ENCODE measurements at regions not wholly inside any gene's neighbourhood (a gene's known extent, or its start where the extent isn't known, plus 50 kb on each side); places are given as distances from the start of the nearest gene placed in this dataset.

GRCh38 chr1:29698033-29698432 lies 461.7 kb downstream of the PTPRU start:
- peak; percentile 29 to 66 for TF ChIP-seq RAD21 (IDR thresholded peaks at IDR 0.05)
- no peak for TF ChIP-seq MAX (IDR thresholded peaks at IDR 0.05)
- no peak for TF ChIP-seq REST (IDR thresholded peaks at IDR 0.05)
- TF ChIP-seq HNF4A (conservative IDR thresholded peaks at IDR 0.05), result no peak
- peak; percentile 28 for TF ChIP-seq CTCF (IDR thresholded peaks at IDR 0.05; ENCODE audit: low read depth, low read length, missing input control)
- no peak for TF ChIP-seq EGR1 (IDR thresholded peaks at IDR 0.05; ENCODE audit: low read depth in 2 of 2)
- TF ChIP-seq RXRA (IDR thresholded peaks at IDR 0.05), result no peak
- TF ChIP-seq FOXA2 (IDR thresholded peaks at IDR 0.05), result no peak
- TF ChIP-seq HNF4G (IDR thresholded peaks at IDR 0.05), result no peak
- TF ChIP-seq NR2F2 (IDR thresholded peaks at IDR 0.05), result no peak
- no peak for TF ChIP-seq ZBTB33 (IDR thresholded peaks at IDR 0.05)
- no peak for TF ChIP-seq JUND (IDR thresholded peaks at IDR 0.05)
- TF ChIP-seq YY1 (IDR thresholded peaks at IDR 0.05), result no peak
- Histone ChIP-seq H3K36me3 (ENCODE audit: control insufficient read depth in 4 of 4, insufficient read depth in 3 of 4, low read depth in 1 of 4, low read length in 3 of 4) (no peaks in the 10 kb centered on the region), H3K27ac (ENCODE audit: low read depth in 1 of 2, low read length in 2 of 2) (no peak overlapping the region), H3K4me3 (ENCODE audit: low read depth in 1 of 3, low read length in 3 of 3) (no peak overlapping the region), H3K27me3 (ENCODE audit: control insufficient read depth in 4 of 4, insufficient read depth in 4 of 4, low read length in 3 of 4) (peaks cover 0 to 2% (median 0%) of the 10 kb centered on the region in 4 donors), H3K4me1 (ENCODE audit: control insufficient read depth in 4 of 4, insufficient read depth in 4 of 4, low read length in 3 of 4) (no peaks in the 10 kb centered on the region), H3K9ac (ENCODE audit: low read depth in 1 of 2, low read length in 2 of 2) (no peak overlapping the region), H3K9me3 (ENCODE audit: control insufficient read depth in 4 of 4, low read length in 3 of 4) (peaks cover 0 to 2% (median 0%) of the 10 kb centered on the region in 4 donors)
- 42% methylated on average over 7 of the region's 7 CpGs for whole genome bisulfite sequencing
- DNase-seq (ENCODE audit: low spot score), result no peak

GRCh38 chr1:29697391-29697780 lies 461.1 kb downstream of the PTPRU start:
- no peak overlapping the region for H3K4me3 ChIP-seq (ENCODE audit: low read depth in 1 of 3, low read length in 3 of 3)
- no peaks in the 10 kb centered on the region for H3K4me1 ChIP-seq (ENCODE audit: control insufficient read depth in 4 of 4, insufficient read depth in 4 of 4, low read length in 3 of 4)
- no peak for DNase-seq (ENCODE audit: low spot score)
- H3K36me3 ChIP-seq (ENCODE audit: control insufficient read depth in 4 of 4, insufficient read depth in 3 of 4, low read depth in 1 of 4, low read length in 3 of 4), result no peaks in the 10 kb centered on the region
- WGBS, result 74% methylated on average over 10 of the region's 10 CpGs
- H3K9me3 ChIP-seq (ENCODE audit: control insufficient read depth in 4 of 4, low read length in 3 of 4), result peaks cover 0 to 2% (median 0%) of the 10 kb centered on the region in 4 donors
- no peak for TF ChIP-seq GABPA (IDR thresholded peaks at IDR 0.05 in 1 of 2, conservative IDR thresholded peaks at IDR 0.05 in 1 of 2)
- TF ChIP-seq ATF3 (IDR thresholded peaks at IDR 0.05), result no peak
- TF ChIP-seq YY1 (IDR thresholded peaks at IDR 0.05), result no peak
- H3K27me3 ChIP-seq (ENCODE audit: control insufficient read depth in 4 of 4, insufficient read depth in 4 of 4, low read length in 3 of 4), result peaks cover 0 to 2% (median 0%) of the 10 kb centered on the region in 4 donors
- no peak overlapping the region for H3K27ac ChIP-seq (ENCODE audit: low read depth in 1 of 2, low read length in 2 of 2)
- H3K9ac ChIP-seq (ENCODE audit: low read depth in 1 of 2, low read length in 2 of 2), result no peak overlapping the region
